Brain pericyte (primary cell): ENCODE measurements at regions not wholly inside any gene's neighbourhood (a gene's known extent, or its start where the extent isn't known, plus 50 kb on each side); places are given as distances from the start of the nearest gene placed in this dataset.
"Not testable (repeated sequence)": the region's sequence is repeated elsewhere in the genome, so short reads cannot be mapped to it uniquely, and the experiment has no call there.

Experiments used
- DNase-seq: peaks from one replicate; pipeline ENCODE4 v3.0.0-alpha.2; 2012; ENCODE audit warnings: low read depth, low spot score

DNA sequence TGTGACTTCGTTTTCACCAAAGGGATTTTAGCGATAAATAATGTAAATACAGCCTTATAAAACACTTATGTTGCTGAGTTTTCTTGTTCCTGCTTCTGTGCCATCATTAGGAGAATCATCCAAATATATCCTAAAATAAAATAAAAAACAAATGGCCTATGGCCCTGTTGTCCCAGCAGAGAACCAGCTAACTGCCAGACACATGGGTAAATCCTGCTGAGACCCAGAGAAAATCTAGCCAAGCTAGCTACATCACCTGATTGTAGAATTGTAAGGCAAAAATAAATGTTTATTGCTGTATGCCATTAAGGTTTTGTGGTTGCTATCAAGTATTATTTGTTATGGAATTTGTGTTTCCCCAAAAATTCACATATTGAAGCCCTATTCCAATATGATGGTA is 631.2 kb upstream of the SYNCRIP start:
- no peak for DNase-seq

- no peak for DNase-seq
Observed at GRCh38 chr6:86256615-86257187, 614.0 kb upstream of the SYNCRIP start.

DNA sequence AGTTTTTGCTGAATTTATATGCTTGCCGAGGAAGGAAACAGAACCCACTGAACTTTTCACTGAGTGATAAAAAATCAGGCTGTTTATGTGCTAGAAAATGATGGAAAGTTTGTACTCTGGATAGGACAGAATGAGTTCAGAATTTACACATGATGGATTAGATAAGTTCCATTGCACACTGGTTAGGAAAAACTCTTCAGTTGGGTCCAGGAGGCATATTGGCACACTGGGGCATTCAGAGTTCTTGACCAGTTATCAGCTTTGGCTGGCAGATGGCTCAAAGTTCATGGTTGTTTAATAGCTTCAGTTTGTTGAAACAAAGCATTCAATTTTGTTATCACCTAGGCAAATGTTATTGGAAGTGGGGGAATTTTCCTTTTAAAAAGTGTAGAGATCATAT is 613.3 kb upstream of the SYNCRIP start:
- DNase-seq, result no peak

DNA sequence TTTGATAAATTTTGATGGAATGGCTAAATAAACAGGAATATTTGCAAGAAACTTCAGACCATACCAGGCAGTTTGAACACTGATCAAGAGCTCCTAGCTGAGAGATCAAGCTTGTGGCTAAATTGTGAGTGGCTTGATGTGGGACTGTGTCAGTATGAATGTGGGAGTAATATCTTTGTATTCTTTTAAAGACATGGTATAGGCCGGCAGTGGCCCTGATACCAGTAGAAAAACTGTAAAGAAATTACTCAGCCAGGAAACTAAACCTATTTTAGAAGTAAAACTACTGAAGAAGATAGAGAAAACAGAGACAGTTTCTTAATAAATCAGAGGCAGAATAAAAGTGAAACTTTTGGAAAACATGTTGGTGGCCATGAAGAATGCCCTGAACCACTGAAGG is 608.4 kb upstream of the SYNCRIP start:
- no peak for DNase-seq

DNA sequence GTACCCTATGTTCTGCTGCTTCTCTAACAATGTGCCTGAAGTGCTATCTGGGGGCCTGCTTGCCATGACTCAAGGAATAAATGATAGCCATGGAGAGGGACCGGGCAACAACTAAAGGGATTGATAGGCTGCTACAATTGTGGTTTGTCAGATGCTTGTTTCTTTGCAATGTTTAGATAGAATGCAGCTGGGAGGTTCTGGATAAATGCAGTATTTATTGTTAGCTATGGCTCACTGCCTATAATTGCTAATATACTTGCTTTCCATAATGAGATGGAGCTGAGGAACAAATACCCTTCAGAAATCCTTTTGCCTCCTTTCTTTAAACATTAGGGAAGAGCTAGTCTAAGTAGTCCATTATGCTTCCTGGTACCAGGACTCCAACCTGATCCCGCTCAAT is 575.2 kb upstream of the SYNCRIP start:
- DNase-seq, result no peak

- no peak for DNase-seq
Observed at GRCh38 chr6:86215323-86215722, 572.6 kb upstream of the SYNCRIP start.

DNA sequence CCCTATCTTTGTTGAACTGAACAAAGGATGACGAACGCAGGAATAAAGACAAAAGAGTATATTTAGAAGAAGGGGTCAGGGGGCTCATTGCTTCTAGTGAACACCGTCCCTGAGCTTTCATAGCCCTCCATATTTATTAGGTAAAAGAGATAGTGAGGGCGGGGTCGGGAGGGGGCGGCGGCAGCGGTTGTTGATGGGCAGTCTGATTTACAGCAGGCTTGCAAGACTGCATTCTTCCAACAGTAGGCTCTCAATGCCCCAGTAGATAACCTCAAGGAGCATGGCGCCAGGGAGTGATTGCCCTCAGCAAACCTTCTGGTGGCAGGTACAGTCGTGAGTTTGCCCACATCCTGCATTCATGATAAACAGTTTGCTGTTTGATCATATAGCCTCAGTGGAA is 563.3 kb upstream of the SYNCRIP start:
- DNase-seq, result no peak

- no peak for DNase-seq
Observed at GRCh38 chr6:86203044-86203443, 560.4 kb upstream of the SYNCRIP start.

DNA sequence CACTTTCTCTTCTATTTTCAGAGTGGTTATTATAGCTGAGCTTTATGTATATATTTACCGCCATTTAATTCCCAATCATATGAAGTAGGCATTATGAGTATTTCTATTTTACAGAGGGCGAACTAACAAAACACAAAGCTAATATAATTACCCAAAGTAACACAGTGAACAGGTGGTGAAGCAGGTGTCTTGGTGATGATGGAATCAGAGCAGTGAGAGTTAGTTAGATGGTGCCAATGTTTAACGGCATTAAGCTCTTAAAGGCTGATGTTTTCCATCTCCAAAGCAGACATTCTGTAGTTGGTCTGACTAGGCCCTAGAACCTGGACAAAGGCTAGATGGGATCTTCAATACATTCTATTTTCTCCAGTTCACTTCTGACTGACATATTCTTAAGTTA is 551.1 kb upstream of the SYNCRIP start:
- no peak for DNase-seq

DNA sequence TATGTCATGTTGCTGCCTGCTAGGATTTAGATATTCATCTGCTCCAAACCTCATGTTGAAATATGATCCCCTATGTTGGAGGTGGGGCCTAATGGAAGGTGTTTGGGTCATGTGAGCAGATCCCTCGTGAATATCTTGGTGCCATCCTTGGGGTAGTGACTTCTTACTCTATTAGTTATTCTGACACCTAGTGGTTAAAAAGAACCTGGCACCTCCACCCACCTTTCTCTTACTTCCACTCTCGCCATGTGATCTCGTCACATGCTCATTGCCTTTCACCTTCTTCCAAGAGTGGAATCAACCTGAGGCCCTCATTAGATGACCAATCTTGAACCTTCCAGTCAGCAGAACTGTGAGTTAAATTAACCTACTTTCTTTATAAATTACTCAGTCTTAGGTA is 549.4 kb upstream of the SYNCRIP start:
- DNase-seq, result no peak

- not testable (repeated sequence) for DNase-seq
Observed at GRCh38 chr6:86175149-86175548, 532.5 kb upstream of the SYNCRIP start.

DNA sequence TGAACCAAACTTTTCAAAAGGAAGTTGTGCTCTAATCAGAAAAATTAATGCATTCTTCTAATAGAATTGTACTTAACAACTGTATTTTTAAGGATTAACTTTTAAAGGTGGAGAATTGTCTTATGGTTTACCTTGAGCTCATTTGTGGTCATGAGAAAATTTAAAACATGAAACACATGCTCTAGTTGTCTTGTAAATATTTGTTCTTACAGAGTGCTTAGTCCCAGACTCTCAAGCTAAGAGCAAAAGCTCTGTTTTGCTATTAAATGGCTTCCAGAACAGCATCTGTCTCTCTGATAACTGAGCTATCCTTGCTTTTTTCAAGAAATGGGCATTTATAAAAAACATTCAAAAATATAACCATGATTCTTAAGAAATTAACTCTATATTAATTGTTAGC is 512.2 kb upstream of the SYNCRIP start:
- no peak for DNase-seq

GRCh38 chr6:86153521-86153920 is 510.8 kb upstream of the SYNCRIP start:
- no peak for DNase-seq

GRCh38 chr6:86152546-86152945 is 509.9 kb upstream of the SYNCRIP start:
- DNase-seq, result no peak

GRCh38 chr6:86148586-86148985 is 505.9 kb upstream of the SYNCRIP start:
- no peak for DNase-seq

DNA sequence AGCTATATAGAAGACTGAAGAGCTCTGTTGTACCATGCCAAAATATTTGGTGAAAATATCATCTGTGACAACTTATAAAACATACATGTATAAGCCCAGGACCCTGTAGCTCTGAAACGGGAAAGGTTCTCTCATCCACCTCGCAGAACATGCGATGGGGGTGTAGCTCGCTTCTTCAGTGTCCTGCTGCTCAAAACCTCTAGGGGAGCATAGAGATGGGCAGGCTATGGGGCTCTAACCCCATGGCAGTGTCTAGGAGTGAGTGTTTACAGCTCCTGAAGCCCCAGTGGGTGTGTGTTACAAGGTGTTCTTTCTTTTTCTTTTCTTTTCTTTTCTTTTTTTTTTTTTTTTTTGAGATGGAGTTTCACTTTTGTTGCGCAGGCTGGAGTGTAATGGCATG is 505.2 kb upstream of the SYNCRIP start:
- DNase-seq, result no peak

DNA sequence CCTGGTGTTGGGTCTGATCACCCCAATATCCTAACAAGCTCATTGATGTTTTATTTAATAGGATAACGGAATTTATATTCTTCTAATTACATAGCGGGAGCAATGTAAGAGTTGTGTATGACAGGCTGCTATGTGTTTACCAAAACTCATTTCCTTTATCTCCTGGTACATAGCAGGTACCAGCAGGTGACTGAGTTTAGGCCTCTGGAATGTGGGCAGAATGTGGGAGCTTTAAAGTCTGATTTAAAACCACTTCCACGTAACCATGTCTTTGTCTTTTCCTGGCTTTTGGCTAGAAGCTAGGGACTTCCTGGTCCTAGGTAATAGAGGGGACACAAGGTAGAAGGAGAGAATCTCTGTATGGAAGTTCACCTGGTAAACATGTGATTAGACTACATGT is 504.6 kb upstream of the SYNCRIP start:
- DNase-seq, result no peak

- DNase-seq, result not testable (repeated sequence)
Observed at GRCh38 chr6:86146751-86147150, 504.1 kb upstream of the SYNCRIP start.

DNA sequence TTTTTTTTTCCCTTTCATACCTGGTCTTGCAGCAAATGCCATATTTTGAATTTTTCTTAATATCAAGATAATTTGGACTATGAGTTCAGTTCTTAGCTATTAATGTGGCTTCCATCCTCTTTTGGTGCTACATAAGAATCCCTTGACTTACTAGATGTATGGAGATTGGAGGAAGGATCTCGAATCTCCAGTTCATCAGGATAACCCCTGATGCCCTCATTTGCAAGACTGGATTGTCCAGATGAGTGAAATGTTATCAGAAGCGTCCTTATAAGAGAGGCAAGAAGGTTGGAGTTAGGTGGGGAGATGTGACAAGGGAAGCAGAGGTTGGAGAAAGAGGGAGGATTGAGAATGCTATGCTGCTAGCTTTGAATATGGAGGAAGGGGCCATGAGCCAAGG is 499.6 kb upstream of the SYNCRIP start:
- no peak for DNase-seq

DNA sequence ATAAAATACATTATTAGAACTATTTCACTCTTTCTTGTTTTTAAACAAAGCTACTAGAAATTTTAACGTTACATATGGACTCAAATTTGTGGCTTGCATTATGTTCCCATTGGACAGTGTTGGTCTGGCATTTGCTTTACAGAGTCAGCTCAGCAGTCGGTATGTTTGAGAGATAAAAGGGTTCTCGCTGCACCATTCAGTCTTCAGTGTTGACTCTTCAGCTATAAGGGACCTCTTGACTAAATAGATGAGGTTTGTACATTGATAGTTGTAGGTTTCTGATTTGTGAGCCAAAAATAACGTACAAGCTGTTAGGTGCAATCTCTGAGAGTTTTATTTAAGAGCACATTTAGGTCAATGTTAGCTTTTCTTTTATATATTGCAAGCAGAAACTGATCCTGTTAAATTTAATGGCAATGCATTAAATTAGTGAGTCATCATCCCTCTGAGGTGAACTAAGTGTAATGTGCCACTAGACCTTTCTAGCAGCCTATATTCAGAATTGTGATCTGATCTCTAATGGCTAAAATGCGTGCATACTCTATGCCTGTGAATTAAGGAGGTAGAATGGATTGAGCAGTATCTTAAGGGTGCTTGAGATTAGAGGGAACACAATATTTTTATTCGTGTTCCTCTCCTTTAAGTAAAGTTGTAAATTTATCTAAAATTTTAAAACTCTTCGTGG is 485.6 kb upstream of the SYNCRIP start:
- no peak for DNase-seq

GRCh38 chr6:86122086-86122485 is 479.4 kb upstream of the SYNCRIP start:
- DNase-seq, result no peak

DNA sequence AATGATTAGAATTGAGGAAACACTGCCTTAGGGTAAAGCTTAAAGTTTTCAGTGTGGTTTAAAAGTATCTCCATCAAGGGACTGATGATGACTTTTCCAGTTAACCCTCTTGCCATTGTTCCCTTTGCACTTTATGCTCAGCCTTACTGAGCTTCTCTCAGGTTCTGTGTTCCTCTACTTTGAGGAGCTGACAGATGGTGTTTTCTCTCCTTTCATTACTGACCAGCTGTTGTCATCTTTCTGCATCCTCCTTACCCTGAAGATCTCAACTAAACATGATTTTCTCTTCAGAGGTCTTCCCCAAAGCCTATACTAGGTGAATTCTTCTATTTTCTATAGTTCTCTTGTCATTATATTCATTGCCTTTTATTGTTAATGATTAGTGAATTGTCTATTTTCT is 475.6 kb upstream of the SYNCRIP start:
- DNase-seq, result no peak

DNA sequence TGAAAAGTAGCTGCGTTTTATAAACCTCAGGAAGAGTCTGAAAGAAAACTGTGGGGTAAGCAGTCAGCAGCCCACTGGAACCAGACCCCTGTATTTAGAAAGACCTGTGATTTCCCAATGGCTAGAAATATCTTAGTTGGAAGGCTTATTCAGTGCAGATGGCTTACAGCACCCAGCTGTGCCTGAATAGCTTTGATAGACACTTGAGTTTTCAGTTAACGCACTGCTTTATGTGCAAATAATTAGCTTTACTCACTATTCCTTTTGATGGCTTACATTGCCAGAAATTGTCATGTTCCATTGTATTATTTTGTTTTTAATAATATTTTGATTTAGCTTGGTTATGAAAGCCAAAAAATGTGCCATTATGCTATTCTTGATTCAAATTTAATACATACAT is 465.3 kb upstream of the SYNCRIP start:
- no peak for DNase-seq

DNA sequence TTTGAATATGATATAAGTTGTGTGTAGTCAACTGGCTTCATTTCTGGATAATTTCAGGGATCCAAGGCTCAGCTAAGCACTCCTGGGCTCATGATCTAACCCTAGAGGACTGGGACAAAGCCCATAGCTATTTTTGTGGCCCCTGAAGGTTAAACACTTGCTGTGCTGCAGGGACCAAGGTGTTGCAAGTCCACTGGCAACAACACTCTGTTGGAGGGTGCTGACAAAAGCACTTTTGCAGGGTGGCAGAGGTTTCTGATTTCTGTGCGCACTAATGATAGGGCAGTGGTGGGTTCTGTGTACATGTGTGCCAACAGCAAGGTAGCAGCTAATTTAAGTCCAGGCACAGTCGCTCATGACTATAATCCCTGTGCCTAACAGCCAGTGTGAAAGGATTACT is 445.3 kb upstream of the SYNCRIP start:
- DNase-seq, result no peak
